ENCODE measurements at regions not wholly inside any gene's neighbourhood (a gene's known extent, or its start where the extent isn't known, plus 50 kb on each side); places are given as distances from the start of the nearest gene placed in this dataset.

DNA sequence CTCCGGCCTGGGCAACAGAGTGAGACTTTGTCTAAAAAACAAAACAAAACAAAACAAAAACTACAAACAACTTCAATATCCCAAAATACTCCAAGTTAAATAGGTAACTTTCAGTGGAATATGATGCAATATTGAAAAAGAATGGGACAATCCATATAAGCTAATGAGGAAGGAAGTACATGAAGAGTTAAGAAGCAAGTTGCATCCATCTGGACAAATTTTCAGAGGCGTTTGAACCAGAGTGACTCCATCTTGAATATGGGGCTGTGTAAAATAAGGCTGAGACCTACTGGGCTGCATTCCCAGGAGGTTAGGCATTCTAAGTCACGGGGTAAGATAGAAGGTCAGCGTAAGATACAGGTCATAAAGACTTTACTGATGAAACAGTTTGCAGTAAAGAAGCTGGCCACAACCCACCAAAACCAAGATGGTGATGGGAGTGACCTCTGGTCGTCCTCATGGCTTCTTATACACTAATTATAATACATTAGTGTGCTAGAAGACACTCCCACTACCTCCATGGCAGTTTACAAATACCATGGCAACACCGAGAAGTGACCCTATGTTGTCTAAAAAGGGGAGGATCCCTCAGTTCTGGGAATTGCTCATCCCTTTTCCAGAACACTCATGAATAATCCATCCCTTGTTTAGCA is 58.1 kb upstream of the LCTL start (continued):
- TF ChIP-seq, protein P1, sequence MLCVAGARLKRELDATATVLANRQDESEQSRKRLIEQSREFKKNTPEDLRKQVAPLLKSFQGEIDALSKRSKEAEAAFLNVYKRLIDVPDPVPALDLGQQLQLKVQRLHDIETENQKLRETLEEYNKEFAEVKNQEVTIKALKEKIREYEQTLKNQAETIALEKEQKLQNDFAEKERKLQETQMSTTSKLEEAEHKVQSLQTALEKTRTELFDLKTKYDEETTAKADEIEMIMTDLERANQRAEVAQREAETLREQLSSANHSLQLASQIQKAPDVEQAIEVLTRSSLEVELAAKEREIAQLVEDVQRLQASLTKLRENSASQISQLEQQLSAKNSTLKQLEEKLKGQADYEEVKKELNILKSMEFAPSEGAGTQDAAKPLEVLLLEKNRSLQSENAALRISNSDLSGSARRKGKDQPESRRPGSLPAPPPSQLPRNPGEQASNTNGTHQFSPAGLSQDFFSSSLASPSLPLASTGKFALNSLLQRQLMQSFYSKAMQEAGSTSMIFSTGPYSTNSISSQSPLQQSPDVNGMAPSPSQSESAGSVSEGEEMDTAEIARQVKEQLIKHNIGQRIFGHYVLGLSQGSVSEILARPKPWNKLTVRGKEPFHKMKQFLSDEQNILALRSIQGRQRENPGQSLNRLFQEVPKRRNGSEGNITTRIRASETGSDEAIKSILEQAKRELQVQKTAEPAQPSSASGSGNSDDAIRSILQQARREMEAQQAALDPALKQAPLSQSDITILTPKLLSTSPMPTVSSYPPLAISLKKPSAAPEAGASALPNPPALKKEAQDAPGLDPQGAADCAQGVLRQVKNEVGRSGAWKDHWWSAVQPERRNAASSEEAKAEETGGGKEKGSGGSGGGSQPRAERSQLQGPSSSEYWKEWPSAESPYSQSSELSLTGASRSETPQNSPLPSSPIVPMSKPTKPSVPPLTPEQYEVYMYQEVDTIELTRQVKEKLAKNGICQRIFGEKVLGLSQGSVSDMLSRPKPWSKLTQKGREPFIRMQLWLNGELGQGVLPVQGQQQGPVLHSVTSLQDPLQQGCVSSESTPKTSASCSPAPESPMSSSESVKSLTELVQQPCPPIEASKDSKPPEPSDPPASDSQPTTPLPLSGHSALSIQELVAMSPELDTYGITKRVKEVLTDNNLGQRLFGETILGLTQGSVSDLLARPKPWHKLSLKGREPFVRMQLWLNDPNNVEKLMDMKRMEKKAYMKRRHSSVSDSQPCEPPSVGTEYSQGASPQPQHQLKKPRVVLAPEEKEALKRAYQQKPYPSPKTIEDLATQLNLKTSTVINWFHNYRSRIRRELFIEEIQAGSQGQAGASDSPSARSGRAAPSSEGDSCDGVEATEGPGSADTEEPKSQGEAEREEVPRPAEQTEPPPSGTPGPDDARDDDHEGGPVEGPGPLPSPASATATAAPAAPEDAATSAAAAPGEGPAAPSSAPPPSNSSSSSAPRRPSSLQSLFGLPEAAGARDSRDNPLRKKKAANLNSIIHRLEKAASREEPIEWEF (CRISPR knock-in tag; IDR thresholded peaks at IDR 0.05): peak; percentile 99
- TF ChIP-seq, protein P2, sequence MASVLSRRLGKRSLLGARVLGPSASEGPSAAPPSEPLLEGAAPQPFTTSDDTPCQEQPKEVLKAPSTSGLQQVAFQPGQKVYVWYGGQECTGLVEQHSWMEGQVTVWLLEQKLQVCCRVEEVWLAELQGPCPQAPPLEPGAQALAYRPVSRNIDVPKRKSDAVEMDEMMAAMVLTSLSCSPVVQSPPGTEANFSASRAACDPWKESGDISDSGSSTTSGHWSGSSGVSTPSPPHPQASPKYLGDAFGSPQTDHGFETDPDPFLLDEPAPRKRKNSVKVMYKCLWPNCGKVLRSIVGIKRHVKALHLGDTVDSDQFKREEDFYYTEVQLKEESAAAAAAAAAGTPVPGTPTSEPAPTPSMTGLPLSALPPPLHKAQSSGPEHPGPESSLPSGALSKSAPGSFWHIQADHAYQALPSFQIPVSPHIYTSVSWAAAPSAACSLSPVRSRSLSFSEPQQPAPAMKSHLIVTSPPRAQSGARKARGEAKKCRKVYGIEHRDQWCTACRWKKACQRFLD (CRISPR knock-in tag; IDR thresholded peaks at IDR 0.05): peak; percentile 100
- TF ChIP-seq POLR3A (IDR thresholded peaks at IDR 0.05; ENCODE audit: borderline replicate concordance, extremely low read depth, insufficient read depth, insufficient read length): no peak
- TF ChIP-seq, protein P3, sequence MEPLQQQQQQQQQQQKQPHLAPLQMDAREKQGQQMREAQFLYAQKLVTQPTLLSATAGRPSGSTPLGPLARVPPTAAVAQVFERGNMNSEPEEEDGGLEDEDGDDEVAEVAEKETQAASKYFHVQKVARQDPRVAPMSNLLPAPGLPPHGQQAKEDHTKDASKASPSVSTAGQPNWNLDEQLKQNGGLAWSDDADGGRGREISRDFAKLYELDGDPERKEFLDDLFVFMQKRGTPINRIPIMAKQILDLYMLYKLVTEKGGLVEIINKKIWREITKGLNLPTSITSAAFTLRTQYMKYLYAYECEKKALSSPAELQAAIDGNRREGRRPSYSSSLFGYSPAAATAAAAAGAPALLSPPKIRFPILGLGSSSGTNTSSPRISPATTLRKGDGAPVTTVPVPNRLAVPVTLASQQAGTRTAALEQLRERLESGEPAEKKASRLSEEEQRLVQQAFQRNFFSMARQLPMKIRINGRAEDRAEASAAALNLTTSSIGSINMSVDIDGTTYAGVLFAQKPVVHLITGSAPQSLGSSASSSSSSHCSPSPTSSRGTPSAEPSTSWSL (CRISPR knock-in tag; IDR thresholded peaks at IDR 0.05; ENCODE audit: borderline replicate concordance): peak; percentile 97; the same call in 1 of the 2 replicates
- TF ChIP-seq SNRNP70 (optimal IDR thresholded peaks at IDR 0.05; ENCODE audit: low read depth, low read length): no peak
- TF ChIP-seq TRIM28 (IDR thresholded peaks at IDR 0.05): no peak
- peak; percentile 98 for TF ChIP-seq ZNF140 (CRISPR knock-in tag; IDR thresholded peaks at IDR 0.05)
- TF ChIP-seq ZNF764 (CRISPR knock-in tag; IDR thresholded peaks at IDR 0.05; ENCODE audit: low read depth): peak; percentile 65; the same call in 1 of the 2 replicates
- peak; percentile 98 for TF ChIP-seq ZNF41 (CRISPR knock-in tag; conservative IDR thresholded peaks at IDR 0.05)
- no peak for TF ChIP-seq MCM7 (IDR thresholded peaks at IDR 0.05)
- TF ChIP-seq ZNF224 (CRISPR knock-in tag; IDR thresholded peaks at IDR 0.05): no peak
- no peak for TF ChIP-seq SMAD1 (IDR thresholded peaks at IDR 0.05; ENCODE audit: low read depth, low read length, partially characterized antibody)
- TF ChIP-seq, protein P4, sequence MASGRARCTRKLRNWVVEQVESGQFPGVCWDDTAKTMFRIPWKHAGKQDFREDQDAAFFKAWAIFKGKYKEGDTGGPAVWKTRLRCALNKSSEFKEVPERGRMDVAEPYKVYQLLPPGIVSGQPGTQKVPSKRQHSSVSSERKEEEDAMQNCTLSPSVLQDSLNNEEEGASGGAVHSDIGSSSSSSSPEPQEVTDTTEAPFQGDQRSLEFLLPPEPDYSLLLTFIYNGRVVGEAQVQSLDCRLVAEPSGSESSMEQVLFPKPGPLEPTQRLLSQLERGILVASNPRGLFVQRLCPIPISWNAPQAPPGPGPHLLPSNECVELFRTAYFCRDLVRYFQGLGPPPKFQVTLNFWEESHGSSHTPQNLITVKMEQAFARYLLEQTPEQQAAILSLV (tag; IDR thresholded peaks at IDR 0.05): peak; percentile 100
- TF ChIP-seq POLR2A (conservative IDR thresholded peaks at IDR 0.05): no peak
- TF ChIP-seq, protein P5, sequence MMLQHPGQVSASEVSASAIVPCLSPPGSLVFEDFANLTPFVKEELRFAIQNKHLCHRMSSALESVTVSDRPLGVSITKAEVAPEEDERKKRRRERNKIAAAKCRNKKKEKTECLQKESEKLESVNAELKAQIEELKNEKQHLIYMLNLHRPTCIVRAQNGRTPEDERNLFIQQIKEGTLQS (IDR thresholded peaks at IDR 0.05): peak; percentile 90
- TF ChIP-seq, protein P5 (CRISPR knock-in tag; conservative IDR thresholded peaks at IDR 0.05): no peak
- TF ChIP-seq RFX7 (CRISPR knock-in tag; IDR thresholded peaks at IDR 0.05): peak; percentile 96

Measured in K562 (cell line).